Ishikawa (cell line): ENCODE measurements at regions not wholly inside any gene's neighbourhood (a gene's known extent, or its start where the extent isn't known, plus 50 kb on each side); places are given as distances from the start of the nearest gene placed in this dataset.

Experiments used
- CEBPB ChIP-seq: IDR thresholded peaks from 2 replicates; pipeline ENCODE4 v1.6.1; 2012
- CREB1 ChIP-seq: IDR thresholded peaks from 2 replicates; pipeline ENCODE4 v1.6.1; 2012; ENCODE audit warnings: low read depth
- EP300 ChIP-seq: IDR thresholded peaks from 2 replicates; pipeline ENCODE4 v1.6.1; 2012; ENCODE audit warnings: borderline replicate concordance
- RAD21 ChIP-seq: IDR thresholded peaks from 2 replicates; pipeline ENCODE4 v1.6.1; 2012; ENCODE audit warnings: low read depth
- TAF1 ChIP-seq: IDR thresholded peaks from 2 replicates; pipeline ENCODE4 v1.6.1; 2012; ENCODE audit warnings: low read depth, mild to moderate bottlenecking
- TEAD4 ChIP-seq: IDR thresholded peaks from 2 replicates; pipeline ENCODE4 v1.6.1; 2012
- YY1 ChIP-seq: IDR thresholded peaks from 2 replicates; pipeline ENCODE4 v1.6.1; 2012; ENCODE audit warnings: low read depth
- TF ChIP-seq, protein P1 (sequence below): IDR thresholded peaks from 2 replicates; pipeline ENCODE4 v1.6.1; 2012; ENCODE audit warnings: low read depth, mild to moderate bottlenecking
- TF ChIP-seq, protein P2 (sequence below): IDR thresholded peaks from 2 replicates; pipeline ENCODE4 v1.6.1; 2012

DNA sequence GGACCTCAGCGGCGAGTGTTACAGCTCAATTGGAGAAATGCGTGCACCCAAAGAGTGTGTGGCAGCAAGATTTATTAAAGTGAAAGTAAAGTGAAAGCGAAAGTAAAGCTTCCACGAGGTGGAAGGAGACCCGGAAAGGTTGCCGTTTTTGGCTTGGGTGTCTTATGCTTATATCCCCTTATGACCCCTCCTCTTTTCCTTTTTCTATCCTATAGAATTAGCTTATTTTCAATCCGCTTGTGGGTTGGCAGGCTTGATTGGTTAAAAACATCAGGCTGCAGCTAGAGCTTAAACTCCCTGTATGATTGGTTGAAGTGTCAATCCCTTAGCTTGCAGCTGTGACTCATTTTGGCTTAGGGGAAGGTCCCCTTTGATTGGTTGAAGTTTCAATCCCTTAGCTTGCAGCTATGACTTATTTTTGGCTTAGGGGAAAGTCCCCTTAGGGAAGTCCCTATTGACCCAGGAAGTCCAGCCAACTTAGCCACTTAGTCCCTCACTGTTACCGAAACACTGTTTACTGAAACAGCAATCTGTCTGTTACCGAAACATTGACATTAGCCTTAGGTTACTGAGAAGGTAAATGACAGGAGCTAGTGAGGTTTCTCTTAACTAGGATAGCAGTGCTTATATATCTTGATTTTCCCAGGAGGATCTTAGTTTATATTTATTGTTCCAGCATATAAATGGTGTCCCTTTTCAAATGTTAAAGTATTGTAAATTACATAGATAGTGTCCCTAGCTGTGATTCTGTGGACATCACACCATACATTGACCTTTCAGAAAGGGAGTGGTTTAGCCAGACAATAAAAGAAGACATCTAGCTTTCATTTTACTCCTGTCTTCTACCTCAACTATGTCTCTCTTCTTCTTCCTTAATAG is 575.8 kb downstream of the DACH1 start:
- no peak for TF ChIP-seq YY1
- TF ChIP-seq, protein P1, sequence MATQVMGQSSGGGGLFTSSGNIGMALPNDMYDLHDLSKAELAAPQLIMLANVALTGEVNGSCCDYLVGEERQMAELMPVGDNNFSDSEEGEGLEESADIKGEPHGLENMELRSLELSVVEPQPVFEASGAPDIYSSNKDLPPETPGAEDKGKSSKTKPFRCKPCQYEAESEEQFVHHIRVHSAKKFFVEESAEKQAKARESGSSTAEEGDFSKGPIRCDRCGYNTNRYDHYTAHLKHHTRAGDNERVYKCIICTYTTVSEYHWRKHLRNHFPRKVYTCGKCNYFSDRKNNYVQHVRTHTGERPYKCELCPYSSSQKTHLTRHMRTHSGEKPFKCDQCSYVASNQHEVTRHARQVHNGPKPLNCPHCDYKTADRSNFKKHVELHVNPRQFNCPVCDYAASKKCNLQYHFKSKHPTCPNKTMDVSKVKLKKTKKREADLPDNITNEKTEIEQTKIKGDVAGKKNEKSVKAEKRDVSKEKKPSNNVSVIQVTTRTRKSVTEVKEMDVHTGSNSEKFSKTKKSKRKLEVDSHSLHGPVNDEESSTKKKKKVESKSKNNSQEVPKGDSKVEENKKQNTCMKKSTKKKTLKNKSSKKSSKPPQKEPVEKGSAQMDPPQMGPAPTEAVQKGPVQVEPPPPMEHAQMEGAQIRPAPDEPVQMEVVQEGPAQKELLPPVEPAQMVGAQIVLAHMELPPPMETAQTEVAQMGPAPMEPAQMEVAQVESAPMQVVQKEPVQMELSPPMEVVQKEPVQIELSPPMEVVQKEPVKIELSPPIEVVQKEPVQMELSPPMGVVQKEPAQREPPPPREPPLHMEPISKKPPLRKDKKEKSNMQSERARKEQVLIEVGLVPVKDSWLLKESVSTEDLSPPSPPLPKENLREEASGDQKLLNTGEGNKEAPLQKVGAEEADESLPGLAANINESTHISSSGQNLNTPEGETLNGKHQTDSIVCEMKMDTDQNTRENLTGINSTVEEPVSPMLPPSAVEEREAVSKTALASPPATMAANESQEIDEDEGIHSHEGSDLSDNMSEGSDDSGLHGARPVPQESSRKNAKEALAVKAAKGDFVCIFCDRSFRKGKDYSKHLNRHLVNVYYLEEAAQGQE: no peak
- TF ChIP-seq CEBPB: no peak
- TF ChIP-seq CREB1: no peak
- TF ChIP-seq TAF1: no peak
- no peak for TF ChIP-seq EP300
- TF ChIP-seq, protein P2, sequence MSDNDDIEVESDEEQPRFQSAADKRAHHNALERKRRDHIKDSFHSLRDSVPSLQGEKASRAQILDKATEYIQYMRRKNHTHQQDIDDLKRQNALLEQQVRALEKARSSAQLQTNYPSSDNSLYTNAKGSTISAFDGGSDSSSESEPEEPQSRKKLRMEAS: no peak
- no peak for TF ChIP-seq TEAD4
- TF ChIP-seq RAD21: no peak
